ENCODE measurements at regions not wholly inside any gene's neighbourhood (a gene's known extent, or its start where the extent isn't known, plus 50 kb on each side); places are given as distances from the start of the nearest gene placed in this dataset.

GRCh38 chr13:59442944-59443486, 720.7 kb downstream of the DIAPH3 start:
- TF ChIP-seq CTCF (IDR thresholded peaks at IDR 0.05) = no peak
- DNase-seq (ENCODE audit: low spot score) (no peak), ATAC-seq (ENCODE audit: low FRiP score) (no peak)

- no peak for TF ChIP-seq CTCF (IDR thresholded peaks at IDR 0.05)
- ATAC-seq (ENCODE audit: low FRiP score) = no peak
- no peak for DNase-seq (ENCODE audit: low spot score)
Observed at GRCh38 chr13:59444210-59444857, 719.4 kb downstream of the DIAPH3 start.

GRCh38 chr13:59445812-59446211, 717.9 kb downstream of the DIAPH3 start:
- no peak for TF ChIP-seq CTCF (IDR thresholded peaks at IDR 0.05)
- DNase-seq (ENCODE audit: low spot score) (no peak), ATAC-seq (ENCODE audit: low FRiP score) (no peak)

- DNase-seq (ENCODE audit: low spot score) (no peak), ATAC-seq (ENCODE audit: low FRiP score) (no peak)
- TF ChIP-seq CTCF (IDR thresholded peaks at IDR 0.05) = no peak
Observed at GRCh38 chr13:59446391-59446790, 717.3 kb downstream of the DIAPH3 start.

GRCh38 chr13:59447031-59447430, 716.7 kb downstream of the DIAPH3 start:
- DNase-seq (ENCODE audit: low spot score) (no peak), ATAC-seq (ENCODE audit: low FRiP score) (no peak)
- TF ChIP-seq CTCF (IDR thresholded peaks at IDR 0.05) = no peak

- DNase-seq (ENCODE audit: low spot score) (no peak), ATAC-seq (ENCODE audit: low FRiP score) (no peak)
- TF ChIP-seq CTCF (IDR thresholded peaks at IDR 0.05) = no peak
Observed at GRCh38 chr13:59447846-59448620, 715.7 kb downstream of the DIAPH3 start.
